ENCODE measurements at regions not wholly inside any gene's neighbourhood (a gene's known extent, or its start where the extent isn't known, plus 50 kb on each side); places are given as distances from the start of the nearest gene placed in this dataset.

- no peak overlapping the region for H3K4me3 ChIP-seq
- no peaks in the 10 kb centered on the region for H3K36me3 ChIP-seq (ENCODE audit: low read depth, missing control alignments)
- no peaks in the 10 kb centered on the region for H3K27me3 ChIP-seq
- TF ChIP-seq, protein P1, sequence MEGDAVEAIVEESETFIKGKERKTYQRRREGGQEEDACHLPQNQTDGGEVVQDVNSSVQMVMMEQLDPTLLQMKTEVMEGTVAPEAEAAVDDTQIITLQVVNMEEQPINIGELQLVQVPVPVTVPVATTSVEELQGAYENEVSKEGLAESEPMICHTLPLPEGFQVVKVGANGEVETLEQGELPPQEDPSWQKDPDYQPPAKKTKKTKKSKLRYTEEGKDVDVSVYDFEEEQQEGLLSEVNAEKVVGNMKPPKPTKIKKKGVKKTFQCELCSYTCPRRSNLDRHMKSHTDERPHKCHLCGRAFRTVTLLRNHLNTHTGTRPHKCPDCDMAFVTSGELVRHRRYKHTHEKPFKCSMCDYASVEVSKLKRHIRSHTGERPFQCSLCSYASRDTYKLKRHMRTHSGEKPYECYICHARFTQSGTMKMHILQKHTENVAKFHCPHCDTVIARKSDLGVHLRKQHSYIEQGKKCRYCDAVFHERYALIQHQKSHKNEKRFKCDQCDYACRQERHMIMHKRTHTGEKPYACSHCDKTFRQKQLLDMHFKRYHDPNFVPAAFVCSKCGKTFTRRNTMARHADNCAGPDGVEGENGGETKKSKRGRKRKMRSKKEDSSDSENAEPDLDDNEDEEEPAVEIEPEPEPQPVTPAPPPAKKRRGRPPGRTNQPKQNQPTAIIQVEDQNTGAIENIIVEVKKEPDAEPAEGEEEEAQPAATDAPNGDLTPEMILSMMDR (IDR thresholded peaks at IDR 0.05) = no peak
- no peak for TF ChIP-seq POLR2A (IDR thresholded peaks at IDR 0.05)
- intact Hi-C loops (cut with DNase I; ENCODE audit: low total_unique reads) = no loop called here
- WGBS, 2 donors = 77 to 82% methylated on average over 5 of the region's 5 CpGs
- H3K27ac ChIP-seq = no peak overlapping the region
- H3K9me3 ChIP-seq = no peaks in the 10 kb centered on the region
- DNase-seq = no peak
- peaks cover 8% of the 10 kb centered on the region for H3K4me1 ChIP-seq
Measured at GRCh38 chr3:187986514-187986934, 167.4 kb upstream of the LPP start.

GRCh38 chr3:187987187-187987586, 166.8 kb upstream of the LPP start:
- intact Hi-C loops (cut with DNase I; ENCODE audit: low total_unique reads) = no loop called here
- no peaks in the 10 kb centered on the region for H3K27me3 ChIP-seq
- TF ChIP-seq, protein P1 (IDR thresholded peaks at IDR 0.05) = no peak
- no peak for TF ChIP-seq POLR2A (IDR thresholded peaks at IDR 0.05)
- H3K27ac ChIP-seq = no peak overlapping the region
- H3K9me3 ChIP-seq = no peaks in the 10 kb centered on the region
- no peaks in the 10 kb centered on the region for H3K36me3 ChIP-seq (ENCODE audit: low read depth, missing control alignments)
- no peak for DNase-seq
- H3K4me3 ChIP-seq = no peak overlapping the region
- H3K4me1 ChIP-seq = peaks cover 8% of the 10 kb centered on the region
- 89 to 90% methylated on average over 3 of the region's 3 CpGs for WGBS, 2 donors

DNA sequence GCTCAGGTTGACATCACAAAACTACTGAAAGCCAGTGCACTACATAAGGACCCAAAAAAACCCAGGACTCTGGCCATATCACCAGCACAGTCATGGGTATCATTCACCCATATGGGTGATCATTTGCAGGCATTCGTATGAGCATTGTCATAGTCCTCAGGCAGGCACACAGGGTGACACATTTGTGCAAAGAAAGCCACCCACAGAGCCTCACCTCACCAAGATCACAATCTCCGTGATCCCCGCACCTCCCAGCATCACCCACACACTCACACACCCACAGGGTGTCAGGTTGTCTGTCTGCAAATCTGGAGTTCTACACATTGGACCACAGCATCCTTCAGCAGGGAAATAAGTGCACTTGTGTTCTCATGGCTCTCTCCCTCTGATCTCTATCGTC, 166.0 kb upstream of the LPP start:
- no peaks in the 10 kb centered on the region for H3K27me3 ChIP-seq
- no peak overlapping the region for H3K27ac ChIP-seq
- H3K36me3 ChIP-seq (ENCODE audit: low read depth, missing control alignments) = no peaks in the 10 kb centered on the region
- 91 to 93% methylated on average over 3 to 4 of the region's 4 CpGs for WGBS, 2 donors
- intact Hi-C loops (cut with DNase I; ENCODE audit: low total_unique reads) = no loop called here
- no peak for DNase-seq
- no peak for TF ChIP-seq POLR2A (IDR thresholded peaks at IDR 0.05)
- TF ChIP-seq, protein P1 (IDR thresholded peaks at IDR 0.05) = no peak
- no peak overlapping the region for H3K4me3 ChIP-seq
- H3K4me1 ChIP-seq = peaks cover 8% of the 10 kb centered on the region
- no peaks in the 10 kb centered on the region for H3K9me3 ChIP-seq

- 58 to 67% methylated on average over 10 of the region's 10 CpGs for WGBS, 2 donors
- intact Hi-C loops (cut with DNase I; ENCODE audit: low total_unique reads) = no loop called here
Measured at GRCh38 chr3:187989575-187990153, 164.3 kb upstream of the LPP start.

GRCh38 chr3:187992609-187993008, 161.3 kb upstream of the LPP start:
- Histone ChIP-seq H3K27me3 (no peaks in the 10 kb centered on the region), H3K4me1 (no peaks in the 10 kb centered on the region), H3K9me3 (no peaks in the 10 kb centered on the region), H3K4me3 (no peak overlapping the region), H3K27ac (no peak overlapping the region), H3K36me3 (ENCODE audit: low read depth, missing control alignments) (no peaks in the 10 kb centered on the region)
- TF ChIP-seq, protein P1 (IDR thresholded peaks at IDR 0.05) = no peak
- no peak for TF ChIP-seq POLR2A (IDR thresholded peaks at IDR 0.05)
- intact Hi-C loops (cut with DNase I; ENCODE audit: low total_unique reads) = no loop called here
- no peak for DNase-seq

More at GRCh38 chr3:187989575-187990153, 164.3 kb upstream of the LPP start:
- H3K4me1 ChIP-seq = no peaks in the 10 kb centered on the region
- H3K4me3 ChIP-seq = no peak overlapping the region
- H3K9me3 ChIP-seq = no peaks in the 10 kb centered on the region
- no peak for TF ChIP-seq POLR2A (IDR thresholded peaks at IDR 0.05)
- TF ChIP-seq, protein P1 (IDR thresholded peaks at IDR 0.05) = no peak
- H3K27me3 ChIP-seq = no peaks in the 10 kb centered on the region
- no peak for DNase-seq
- no peaks in the 10 kb centered on the region for H3K36me3 ChIP-seq (ENCODE audit: low read depth, missing control alignments)
- no peak overlapping the region for H3K27ac ChIP-seq
